Prostate gland (tissue), 2 donors: ENCODE measurements at regions not wholly inside any gene's neighbourhood (a gene's known extent, or its start where the extent isn't known, plus 50 kb on each side); places are given as distances from the start of the nearest gene placed in this dataset.

Experiments used
- POLR2A ChIP-seq: fragments of 450-650 bp; IDR thresholded peaks from one replicate; pipeline ENCODE4 v1.6.1; 2016; ENCODE audit warnings: antibody characterized with exemption, mild to moderate bottlenecking
- POLR2AphosphoS5 ChIP-seq: sonication (generic); formaldehyde crosslinking; IDR thresholded peaks from one replicate; pipeline ENCODE4 v1.6.1; 2017; ENCODE audit warnings: antibody characterized with exemption
- TF ChIP-seq, protein P1 (sequence below), 4 experiments: fragments of 200-600 bp in 2 of 4; fragments of 450-650 bp in 2 of 4; sonication (generic) in 2 of 4; IDR thresholded peaks; 1 replicate in 3 of 4; 2 replicates in 1 of 4; pipeline ENCODE4 v1.5.1; 2016 to 2019; ENCODE audit warnings: antibody characterized with exemption in 4 of 4, mild to moderate bottlenecking in 2 of 4, moderate library complexity in 2 of 4

DNA sequence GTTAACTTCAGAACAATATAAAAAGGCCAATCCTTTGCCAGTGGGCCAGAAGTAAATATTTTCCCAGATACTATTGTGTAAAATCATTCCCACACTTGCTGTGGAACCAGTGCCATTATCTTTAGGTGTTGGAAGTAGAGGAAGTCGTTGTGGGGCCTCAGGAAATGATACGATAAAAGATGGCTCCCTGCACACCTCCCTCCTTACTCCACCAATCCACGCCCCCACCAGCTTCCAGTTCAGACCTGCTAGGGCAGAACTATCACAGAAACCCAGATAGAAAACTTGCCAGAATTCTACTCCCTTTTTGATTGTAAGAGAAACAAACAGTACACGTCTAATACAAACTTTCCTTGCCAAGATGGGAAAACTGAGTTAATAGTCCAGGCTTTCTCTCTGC is 173.0 kb upstream of the FMN2 start:
- TF ChIP-seq, protein P1, sequence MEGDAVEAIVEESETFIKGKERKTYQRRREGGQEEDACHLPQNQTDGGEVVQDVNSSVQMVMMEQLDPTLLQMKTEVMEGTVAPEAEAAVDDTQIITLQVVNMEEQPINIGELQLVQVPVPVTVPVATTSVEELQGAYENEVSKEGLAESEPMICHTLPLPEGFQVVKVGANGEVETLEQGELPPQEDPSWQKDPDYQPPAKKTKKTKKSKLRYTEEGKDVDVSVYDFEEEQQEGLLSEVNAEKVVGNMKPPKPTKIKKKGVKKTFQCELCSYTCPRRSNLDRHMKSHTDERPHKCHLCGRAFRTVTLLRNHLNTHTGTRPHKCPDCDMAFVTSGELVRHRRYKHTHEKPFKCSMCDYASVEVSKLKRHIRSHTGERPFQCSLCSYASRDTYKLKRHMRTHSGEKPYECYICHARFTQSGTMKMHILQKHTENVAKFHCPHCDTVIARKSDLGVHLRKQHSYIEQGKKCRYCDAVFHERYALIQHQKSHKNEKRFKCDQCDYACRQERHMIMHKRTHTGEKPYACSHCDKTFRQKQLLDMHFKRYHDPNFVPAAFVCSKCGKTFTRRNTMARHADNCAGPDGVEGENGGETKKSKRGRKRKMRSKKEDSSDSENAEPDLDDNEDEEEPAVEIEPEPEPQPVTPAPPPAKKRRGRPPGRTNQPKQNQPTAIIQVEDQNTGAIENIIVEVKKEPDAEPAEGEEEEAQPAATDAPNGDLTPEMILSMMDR (IDR thresholded peaks at IDR 0.05), result no peak
- no peak for TF ChIP-seq POLR2AphosphoS5
- TF ChIP-seq POLR2A, result no peak
